ENCODE measurements at regions not wholly inside any gene's neighbourhood (a gene's known extent, or its start where the extent isn't known, plus 50 kb on each side); places are given as distances from the start of the nearest gene placed in this dataset.

GRCh38 chr14:51392416-51392815, 152.4 kb downstream of the TMX1 start:
- no peak for TF ChIP-seq YY1 (IDR thresholded peaks at IDR 0.05; ENCODE audit: insufficient read depth, insufficient read length)
- no peak for TF ChIP-seq ZNF274 (IDR thresholded peaks at IDR 0.05; ENCODE audit: low read depth, low read length)
